ENCODE measurements at regions not wholly inside any gene's neighbourhood (a gene's known extent, or its start where the extent isn't known, plus 50 kb on each side); places are given as distances from the start of the nearest gene placed in this dataset.

DNA sequence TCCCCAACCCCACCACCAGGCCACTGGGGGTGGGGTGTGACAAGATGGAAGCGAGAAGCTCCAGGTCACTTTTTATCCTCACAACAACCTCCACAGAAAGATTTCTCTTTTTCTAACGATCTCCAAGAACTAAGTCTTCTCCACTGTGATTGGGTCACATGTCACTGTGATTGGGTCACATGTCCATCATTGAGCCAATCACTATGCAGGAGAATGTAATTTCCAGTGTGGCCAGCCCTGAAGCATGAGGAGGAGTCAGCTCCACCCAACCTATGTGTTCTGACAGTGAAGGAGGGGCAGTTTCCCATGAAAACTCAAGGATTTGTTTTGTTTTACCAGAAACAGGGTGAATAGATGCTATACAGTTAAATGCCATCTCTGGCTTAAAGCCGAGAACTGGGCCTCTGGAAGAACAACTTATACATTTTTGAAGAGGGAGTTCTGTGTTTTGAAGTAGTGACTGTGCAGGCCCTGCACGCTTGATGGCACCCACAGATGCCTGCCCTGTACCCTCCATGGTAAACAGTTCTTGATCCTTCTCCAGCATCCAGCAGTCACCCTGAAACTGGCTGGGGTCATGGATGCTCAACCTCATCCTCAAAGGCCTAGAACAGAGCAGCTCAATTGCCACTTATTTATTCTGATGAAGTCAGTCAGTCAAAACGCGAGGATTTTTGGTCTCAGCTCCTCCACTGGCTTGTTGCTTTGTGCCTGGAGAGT, 180.4 kb upstream of the BMP4 start:
- DNase-seq (ENCODE audit: insufficient read length, low spot score) (no peak), FAIRE-seq (no peak)
- no peak for TF ChIP-seq CTCF (IDR thresholded peaks at IDR 0.05; ENCODE audit: insufficient read depth, missing control alignments)

DNA sequence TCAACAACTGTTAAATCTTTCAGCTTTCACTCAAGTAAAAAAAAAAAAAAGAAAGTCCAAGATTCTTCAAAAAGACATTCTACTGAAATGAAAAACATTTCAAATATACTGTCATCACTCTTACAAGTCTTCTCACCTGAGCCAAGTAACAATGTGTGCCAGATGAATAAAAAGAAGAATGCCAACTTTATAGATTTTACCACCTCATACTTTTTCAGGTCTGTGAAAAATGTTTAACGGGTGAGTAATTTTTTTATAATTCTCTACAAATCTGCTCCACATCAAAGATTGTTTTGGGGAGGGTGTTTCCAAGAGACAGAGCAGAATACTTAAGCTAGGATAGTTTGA, 181.0 kb upstream of the BMP4 start:
- FAIRE-seq (no peak), DNase-seq (ENCODE audit: insufficient read length, low spot score) (no peak)
- no peak for TF ChIP-seq CTCF (IDR thresholded peaks at IDR 0.05; ENCODE audit: insufficient read depth, missing control alignments)

DNA sequence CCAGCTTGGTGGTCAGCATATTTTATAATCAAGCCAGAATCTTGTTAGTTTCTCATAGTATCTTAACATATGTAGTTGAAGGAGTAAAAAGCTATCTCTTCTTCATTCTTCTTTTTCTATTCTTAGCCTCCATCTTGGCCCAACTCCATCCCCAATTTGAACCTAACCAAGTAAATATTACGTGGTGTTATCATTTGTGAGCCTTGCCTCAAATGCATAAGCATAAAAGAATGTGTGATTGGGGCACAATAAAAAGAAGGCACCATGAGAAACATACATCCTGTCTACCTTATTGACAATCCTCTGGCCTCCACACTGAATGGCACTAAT, 181.4 kb upstream of the BMP4 start:
- TF ChIP-seq CTCF (IDR thresholded peaks at IDR 0.05; ENCODE audit: insufficient read depth, missing control alignments): no peak
- FAIRE-seq (no peak), DNase-seq (ENCODE audit: insufficient read length, low spot score) (no peak)

DNA sequence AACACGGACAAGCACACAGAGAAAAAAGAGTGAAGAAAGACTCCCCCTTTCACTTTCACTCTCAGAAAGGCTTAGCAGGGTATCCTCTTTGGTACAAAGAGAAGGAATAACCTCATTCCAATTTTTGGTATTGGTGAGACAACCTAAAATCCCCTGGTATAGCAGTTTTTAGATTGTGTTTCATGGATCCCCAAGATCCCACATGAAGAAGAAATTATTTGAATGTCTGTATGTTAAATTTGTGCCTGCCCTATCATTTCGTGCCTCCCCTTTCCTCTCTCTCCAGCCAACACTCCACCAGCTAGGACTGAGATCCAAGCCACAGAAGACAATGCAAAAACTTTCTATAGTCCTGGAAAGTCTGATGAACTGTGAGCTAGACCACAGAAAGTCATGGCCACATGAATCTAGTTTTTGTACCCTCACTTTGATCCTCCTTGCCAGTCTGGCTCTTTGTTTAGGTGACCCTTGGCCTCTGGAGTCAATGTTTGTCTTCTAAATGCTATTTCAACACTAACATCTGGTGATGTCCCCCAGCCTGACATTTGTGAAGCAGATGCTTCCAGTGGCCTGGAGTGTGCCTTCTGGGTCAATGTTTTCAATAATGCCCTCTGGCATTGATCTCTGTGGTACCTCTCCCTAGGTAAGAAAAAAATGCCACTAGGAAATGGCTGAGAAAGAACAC, 181.9 kb upstream of the BMP4 start:
- TF ChIP-seq CTCF (IDR thresholded peaks at IDR 0.05; ENCODE audit: insufficient read depth, missing control alignments): no peak
- FAIRE-seq: no peak
- no peak for DNase-seq (ENCODE audit: insufficient read length, low spot score)

DNA sequence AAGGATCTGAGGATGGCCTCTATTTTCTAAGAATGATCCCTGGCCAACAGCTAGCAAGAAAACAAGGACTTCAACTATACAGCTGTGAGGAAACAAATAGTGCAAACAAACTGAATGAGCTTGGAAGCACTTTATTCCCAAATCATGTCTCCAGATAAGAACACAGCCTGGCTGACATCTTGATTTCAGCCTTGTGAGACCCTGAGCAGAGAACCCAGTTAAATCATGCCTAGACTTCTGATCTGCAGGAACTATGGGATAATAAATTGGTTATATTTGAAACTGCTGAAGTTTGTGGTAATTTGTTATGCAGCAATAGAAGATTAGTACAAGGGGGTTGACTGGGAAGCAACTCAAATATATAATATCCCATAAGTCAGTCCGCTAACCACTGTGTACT, 183.9 kb upstream of the BMP4 start:
- DNase-seq (ENCODE audit: insufficient read length, low spot score): no peak
- no peak for TF ChIP-seq CTCF (IDR thresholded peaks at IDR 0.05; ENCODE audit: insufficient read depth, missing control alignments)
- no peak for FAIRE-seq

- DNase-seq (ENCODE audit: insufficient read length, low spot score) (no peak), FAIRE-seq (no peak)
- no peak for TF ChIP-seq CTCF (IDR thresholded peaks at IDR 0.05; ENCODE audit: insufficient read depth, missing control alignments)
Measured at GRCh38 chr14:54146601-54147000, 190.0 kb upstream of the BMP4 start.

- FAIRE-seq: no peak
Measured at GRCh38 chr14:54147282-54147681, 190.7 kb upstream of the BMP4 start.

More at GRCh38 chr14:54147282-54147681, 190.7 kb upstream of the BMP4 start:
- TF ChIP-seq CTCF (IDR thresholded peaks at IDR 0.05; ENCODE audit: insufficient read depth, missing control alignments): no peak
- DNase-seq (ENCODE audit: insufficient read length, low spot score): no peak

Data from D721Med (cell line).